Ishikawa (cell line): ENCODE measurements at regions not wholly inside any gene's neighbourhood (a gene's known extent, or its start where the extent isn't known, plus 50 kb on each side); places are given as distances from the start of the nearest gene placed in this dataset.

ENCODE experiments used
- CEBPB ChIP-seq: IDR thresholded peaks from 2 replicates; pipeline ENCODE4 v1.6.1; 2012
- CREB1 ChIP-seq: IDR thresholded peaks from 2 replicates; pipeline ENCODE4 v1.6.1; 2012; ENCODE audit warnings: low read depth
- EGR1 ChIP-seq: IDR thresholded peaks from 2 replicates; pipeline ENCODE4 v1.6.1; 2012
- EP300 ChIP-seq: IDR thresholded peaks from 2 replicates; pipeline ENCODE4 v1.6.1; 2012; ENCODE audit warnings: borderline replicate concordance
- FOXM1 ChIP-seq: IDR thresholded peaks from 2 replicates; pipeline ENCODE4 v1.6.1; 2012; ENCODE audit warnings: low read depth, borderline replicate concordance
- MAX ChIP-seq: IDR thresholded peaks from 2 replicates; pipeline ENCODE4 v1.6.1; 2012
- NFIC ChIP-seq: IDR thresholded peaks from 2 replicates; pipeline ENCODE4 v1.6.1; 2012
- RAD21 ChIP-seq: IDR thresholded peaks from 2 replicates; pipeline ENCODE4 v1.6.1; 2012; ENCODE audit warnings: low read depth
- TAF1 ChIP-seq: IDR thresholded peaks from 2 replicates; pipeline ENCODE4 v1.6.1; 2012; ENCODE audit warnings: low read depth, mild to moderate bottlenecking
- TCF12 ChIP-seq: IDR thresholded peaks from 2 replicates; pipeline ENCODE4 v1.6.1; 2012; ENCODE audit warnings: low read depth
- TEAD4 ChIP-seq: IDR thresholded peaks from 2 replicates; pipeline ENCODE4 v1.6.1; 2012
- USF1 ChIP-seq: IDR thresholded peaks from 2 replicates; pipeline ENCODE4 v1.6.1; 2012
- YY1 ChIP-seq: IDR thresholded peaks from 2 replicates; pipeline ENCODE4 v1.6.1; 2012; ENCODE audit warnings: low read depth
- ZBTB7A ChIP-seq: IDR thresholded peaks from 2 replicates; pipeline ENCODE4 v1.6.1; 2012; ENCODE audit warnings: low read depth
- TF ChIP-seq, protein P1 (sequence below): IDR thresholded peaks from 2 replicates; pipeline ENCODE4 v1.6.1; 2012; ENCODE audit warnings: low read depth, mild to moderate bottlenecking

DNA sequence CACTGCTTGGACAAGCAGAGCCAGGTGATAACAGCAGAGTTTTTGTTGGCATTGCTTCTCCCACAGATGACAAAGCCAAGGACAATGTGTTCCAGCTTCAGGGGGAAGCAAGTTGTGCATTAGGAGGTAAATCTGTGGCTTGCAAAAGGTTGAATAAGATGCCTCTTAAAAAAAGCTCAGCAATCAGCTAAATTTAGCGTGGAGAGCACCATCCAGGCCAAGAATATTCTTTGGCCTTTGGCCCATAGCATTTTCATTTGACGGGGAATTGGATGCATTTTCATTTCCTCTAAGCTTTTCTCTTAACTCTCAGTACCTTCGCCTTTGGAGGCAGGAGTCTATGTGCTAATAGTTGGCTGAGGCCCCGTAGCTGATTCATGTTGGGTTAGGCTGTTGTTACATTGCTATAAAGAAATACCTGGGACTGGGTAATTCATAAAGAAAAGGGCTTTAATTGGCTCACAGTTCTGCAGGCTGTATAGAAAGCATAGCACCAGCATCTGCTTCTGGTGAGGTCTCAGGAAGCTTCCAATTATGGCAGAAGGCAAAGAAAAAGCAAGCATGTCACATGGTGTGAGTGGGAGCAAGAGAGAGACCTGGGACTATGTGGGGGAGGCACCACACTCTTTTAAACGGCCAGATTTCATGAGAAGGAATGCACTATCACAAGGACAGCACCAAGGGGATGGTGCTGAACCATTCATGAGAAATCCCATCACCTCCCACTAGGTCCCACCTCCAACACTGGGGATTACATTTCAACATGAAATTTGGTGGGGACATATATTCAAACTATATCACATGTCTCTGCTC is 350.1 kb upstream of the C11orf87 start:
- no peak for TF ChIP-seq TEAD4
- TF ChIP-seq ZBTB7A = no peak
- no peak for TF ChIP-seq USF1
- TF ChIP-seq, protein P1, sequence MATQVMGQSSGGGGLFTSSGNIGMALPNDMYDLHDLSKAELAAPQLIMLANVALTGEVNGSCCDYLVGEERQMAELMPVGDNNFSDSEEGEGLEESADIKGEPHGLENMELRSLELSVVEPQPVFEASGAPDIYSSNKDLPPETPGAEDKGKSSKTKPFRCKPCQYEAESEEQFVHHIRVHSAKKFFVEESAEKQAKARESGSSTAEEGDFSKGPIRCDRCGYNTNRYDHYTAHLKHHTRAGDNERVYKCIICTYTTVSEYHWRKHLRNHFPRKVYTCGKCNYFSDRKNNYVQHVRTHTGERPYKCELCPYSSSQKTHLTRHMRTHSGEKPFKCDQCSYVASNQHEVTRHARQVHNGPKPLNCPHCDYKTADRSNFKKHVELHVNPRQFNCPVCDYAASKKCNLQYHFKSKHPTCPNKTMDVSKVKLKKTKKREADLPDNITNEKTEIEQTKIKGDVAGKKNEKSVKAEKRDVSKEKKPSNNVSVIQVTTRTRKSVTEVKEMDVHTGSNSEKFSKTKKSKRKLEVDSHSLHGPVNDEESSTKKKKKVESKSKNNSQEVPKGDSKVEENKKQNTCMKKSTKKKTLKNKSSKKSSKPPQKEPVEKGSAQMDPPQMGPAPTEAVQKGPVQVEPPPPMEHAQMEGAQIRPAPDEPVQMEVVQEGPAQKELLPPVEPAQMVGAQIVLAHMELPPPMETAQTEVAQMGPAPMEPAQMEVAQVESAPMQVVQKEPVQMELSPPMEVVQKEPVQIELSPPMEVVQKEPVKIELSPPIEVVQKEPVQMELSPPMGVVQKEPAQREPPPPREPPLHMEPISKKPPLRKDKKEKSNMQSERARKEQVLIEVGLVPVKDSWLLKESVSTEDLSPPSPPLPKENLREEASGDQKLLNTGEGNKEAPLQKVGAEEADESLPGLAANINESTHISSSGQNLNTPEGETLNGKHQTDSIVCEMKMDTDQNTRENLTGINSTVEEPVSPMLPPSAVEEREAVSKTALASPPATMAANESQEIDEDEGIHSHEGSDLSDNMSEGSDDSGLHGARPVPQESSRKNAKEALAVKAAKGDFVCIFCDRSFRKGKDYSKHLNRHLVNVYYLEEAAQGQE = no peak
- TF ChIP-seq EGR1 = no peak
- TF ChIP-seq NFIC = no peak
- no peak for TF ChIP-seq TCF12
- no peak for TF ChIP-seq RAD21
- TF ChIP-seq CEBPB = no peak
- no peak for TF ChIP-seq FOXM1
- no peak for TF ChIP-seq YY1
- TF ChIP-seq TAF1 = no peak
- no peak for TF ChIP-seq MAX
- no peak for TF ChIP-seq EP300
- TF ChIP-seq CREB1 = no peak

GRCh38 chr11:109073032-109073822 is 348.8 kb upstream of the C11orf87 start:
- no peak for TF ChIP-seq FOXM1
- no peak for TF ChIP-seq CEBPB
- TF ChIP-seq EGR1 = no peak
- TF ChIP-seq USF1 = no peak
- TF ChIP-seq RAD21 = no peak
- no peak for TF ChIP-seq TEAD4
- no peak for TF ChIP-seq NFIC
- no peak for TF ChIP-seq YY1
- no peak for TF ChIP-seq EP300
- TF ChIP-seq CREB1 = no peak

- TF ChIP-seq YY1 (no peak), CEBPB (no peak), MAX (no peak), TCF12 (no peak), RAD21 (no peak), EGR1 (no peak), FOXM1 (no peak)
These were observed 346.0 kb upstream of the C11orf87 start for GRCh38 chr11:109075976-109076375.

DNA sequence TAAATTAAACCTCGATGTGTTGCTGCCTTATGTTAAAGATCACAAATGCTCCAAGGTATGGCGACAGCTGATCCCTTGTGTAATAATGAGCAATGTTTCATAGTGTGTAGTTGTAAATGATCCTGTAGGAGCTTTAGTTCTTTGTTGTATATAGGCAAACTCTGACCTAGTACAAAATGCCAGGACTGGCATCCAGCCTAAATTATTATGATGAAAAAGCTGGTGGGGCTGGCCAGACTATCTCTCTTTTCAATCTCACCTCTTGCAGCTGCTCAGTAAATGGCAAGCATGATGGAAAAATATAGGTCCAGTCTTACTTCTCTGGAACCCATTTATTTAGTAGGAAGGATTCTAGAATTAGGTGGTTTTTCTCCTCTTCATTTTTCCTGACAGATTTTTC is 345.1 kb upstream of the C11orf87 start:
- TF ChIP-seq TAF1 (no peak), ZBTB7A (no peak), TCF12 (no peak)

- TF ChIP-seq USF1 (no peak), EP300 (no peak), RAD21 (no peak), TCF12 (no peak), EGR1 (no peak), MAX (no peak), TAF1 (no peak), CEBPB (no peak), NFIC (no peak), CREB1 (no peak), FOXM1 (no peak), YY1 (no peak), TEAD4 (no peak), ZBTB7A (no peak)
- TF ChIP-seq, protein P1 = no peak
These were observed 344.6 kb upstream of the C11orf87 start for GRCh38 chr11:109077291-109077920.
